MCF 10A (cell line): ENCODE measurements at regions not wholly inside any gene's neighbourhood (a gene's known extent, or its start where the extent isn't known, plus 50 kb on each side); places are given as distances from the start of the nearest gene placed in this dataset.

Experiments used
- BruUV-seq: library from RNA; stranded (reverse); fragments of 400-500 nt; replicated peaks from 2 replicates; lab custom pipeline; 2021; lab: Mats Ljungman, UMichigan
- CTCF ChIA-PET: fragments of 300-600 bp; sonication (Branson Sonifier 250); formaldehyde crosslinking; extraction: SDS; loops from one replicate; lab custom pipeline; 2021; ENCODE audit warnings: antibody characterized with exemption, inconsistent platforms; lab: Yijun Ruan, JAX
- POLR2A ChIA-PET: fragments of 300-600, 350-650 bp; sonication (Branson Sonifier 250); formaldehyde crosslinking; extraction: SDS; loops from one replicate; lab custom pipeline; 2020; ENCODE audit warnings: antibody characterized with exemption, inconsistent platforms; lab: Yijun Ruan, JAX
- DNase-seq: peaks from one replicate; pipeline ENCODE4 v3.0.0-alpha.2; 2018; ENCODE audit not compliant: unreplicated experiment
- H3K27ac Mint-ChIP-seq: one replicate; pipeline ENCODE4 v1.8.0; 2022; ENCODE audit warnings: mild to moderate bottlenecking, low read depth, mixed read lengths; ENCODE audit not compliant: unreplicated experiment
- H3K27me3 Mint-ChIP-seq: one replicate; pipeline ENCODE4 v1.8.0; 2022; ENCODE audit warnings: mixed read lengths; ENCODE audit not compliant: insufficient read depth, unreplicated experiment
- H3K36me3 Mint-ChIP-seq: one replicate; pipeline ENCODE4 v1.8.0; 2022; ENCODE audit warnings: mild to moderate bottlenecking, moderate library complexity, mixed read lengths; ENCODE audit not compliant: insufficient read depth, unreplicated experiment
- H3K4me1 Mint-ChIP-seq: one replicate; pipeline ENCODE4 v1.8.0; 2022; ENCODE audit warnings: mixed read lengths; ENCODE audit not compliant: insufficient read depth, unreplicated experiment
- H3K4me3 Mint-ChIP-seq: one replicate; pipeline ENCODE4 v1.8.0; 2022; ENCODE audit warnings: mild to moderate bottlenecking, moderate library complexity, mixed read lengths; ENCODE audit not compliant: unreplicated experiment
- H3K9me3 Mint-ChIP-seq: one replicate; pipeline ENCODE4 v1.8.0; 2022; ENCODE audit warnings: mixed read lengths; ENCODE audit not compliant: unreplicated experiment
- CTCF ChIP-seq: fragments of 200-600 bp; IDR thresholded peaks from one replicate; pipeline ENCODE4 v1.8.0; 2022; ENCODE audit warnings: antibody characterized with exemption, mild to moderate bottlenecking; ENCODE audit not compliant: unreplicated experiment
- intact Hi-C: fragments of 100-400 bp; cut with micrococcal nuclease; formaldehyde crosslinking; loops from 2 replicates; pipeline ENCODE4 v1.14.1; 2022

- DNase-seq, result no peak
- Mint-ChIP-seq H3K9me3 (no peaks in the 10 kb centered on the region), H3K27me3 (peaks cover 73% of the 10 kb centered on the region), H3K4me3 (no peak overlapping the region), H3K27ac (no peak overlapping the region), H3K36me3 (no peaks in the 10 kb centered on the region), H3K4me1 (no peaks in the 10 kb centered on the region)
- CTCF ChIA-PET, result no interaction called here
- BruUV-seq, result no TSS peak
- POLR2A ChIA-PET, result no interaction called here
- intact Hi-C loops, result no loop called here
- TF ChIP-seq CTCF, result no peak
These were observed 156.7 kb downstream of the ACTL8 start for GRCh38 chr1:17911791-17912190.

GRCh38 chr1:17912491-17912890 is 157.4 kb downstream of the ACTL8 start:
- no peaks in the 10 kb centered on the region for H3K9me3 Mint-ChIP-seq
- ChIA-PET CTCF (no interaction called here), POLR2A (interaction anchor here (0.7 kb wide), 1 partner anchor 530 kb away, joined by 3 read pairs; no protein-coding TSS in a partner anchor)
- no peak for TF ChIP-seq CTCF
- no peak overlapping the region for H3K27ac Mint-ChIP-seq
- no TSS peak for BruUV-seq
- peaks cover 80% of the 10 kb centered on the region for H3K27me3 Mint-ChIP-seq
- no peaks in the 10 kb centered on the region for H3K36me3 Mint-ChIP-seq
- no peak overlapping the region for H3K4me3 Mint-ChIP-seq
- intact Hi-C loops, result no loop called here
- no peak for DNase-seq
- no peaks in the 10 kb centered on the region for H3K4me1 Mint-ChIP-seq

GRCh38 chr1:17913326-17914115 is 158.4 kb downstream of the ACTL8 start:
- TF ChIP-seq CTCF, result no peak
- H3K36me3 Mint-ChIP-seq, result no peaks in the 10 kb centered on the region
- intact Hi-C loops, result no loop called here
- CTCF ChIA-PET, result interaction anchor here (1.2 kb wide), 1 partner anchor 76 kb away, joined by 3 read pairs; no protein-coding TSS in a partner anchor
- H3K27me3 Mint-ChIP-seq, result peaks cover 83% of the 10 kb centered on the region
- no TSS peak for BruUV-seq
- no peak overlapping the region for H3K4me3 Mint-ChIP-seq
- POLR2A ChIA-PET, result no interaction called here
- H3K27ac Mint-ChIP-seq, result no peak overlapping the region
- H3K9me3 Mint-ChIP-seq, result no peaks in the 10 kb centered on the region
- no peaks in the 10 kb centered on the region for H3K4me1 Mint-ChIP-seq
- DNase-seq, result no peak

- Mint-ChIP-seq H3K27me3 (peaks cover 79% of the 10 kb centered on the region), H3K4me3 (no peak overlapping the region), H3K9me3 (no peaks in the 10 kb centered on the region), H3K36me3 (no peaks in the 10 kb centered on the region), H3K4me1 (no peaks in the 10 kb centered on the region), H3K27ac (no peak overlapping the region)
- no TSS peak for BruUV-seq
- no peak for DNase-seq
- intact Hi-C loops, result no loop called here
- POLR2A ChIA-PET, result no interaction called here
- CTCF ChIA-PET, result interaction anchor here (0.5 to 1.2 kb wide), 4 partner anchors 9 to 173 kb away, joined by 3 to 5 read pairs (median 3); no protein-coding TSS in a partner anchor
- TF ChIP-seq CTCF, result no peak
These were observed 159.0 kb downstream of the ACTL8 start for GRCh38 chr1:17914131-17914530.
